ENCODE measurements at regions not wholly inside any gene's neighbourhood (a gene's known extent, or its start where the extent isn't known, plus 50 kb on each side); places are given as distances from the start of the nearest gene placed in this dataset.

- FAIRE-seq (no peak), DNase-seq (ENCODE audit: low read depth, low spot score) (no peak), ATAC-seq (no peak)
- Histone ChIP-seq H3K36me3 (ENCODE audit: control insufficient read depth in 2 of 2, insufficient read depth in 2 of 2, low read length in 1 of 2) (no peaks in the 10 kb centered on the region), H3K27ac (ENCODE audit: control insufficient read depth, insufficient read depth) (no peak overlapping the region), H3K4me1 (ENCODE audit: control insufficient read depth, insufficient read depth, low read length) (no peaks in the 10 kb centered on the region), H2AFZ (ENCODE audit: control insufficient read depth, low read depth, low read length) (no peak overlapping the region), H3K4me3 (no peak overlapping the region), H3K27me3 (replicated peaks in 1 of 2; ENCODE audit: control insufficient read depth in 2 of 2, insufficient read depth in 2 of 2, low read length in 1 of 2) (no peaks in the 10 kb centered on the region), H3K79me2 (ENCODE audit: control insufficient read depth, insufficient read depth, low read length) (no peaks in the 10 kb centered on the region), H3K9ac (ENCODE audit: control insufficient read depth, insufficient read depth, low read length) (no peak overlapping the region), H3K9me3 (replicated peaks; ENCODE audit: control insufficient read depth, insufficient read depth, low read length) (no peaks in the 10 kb centered on the region), H4K20me1 (ENCODE audit: control insufficient read depth, insufficient read depth) (no peaks in the 10 kb centered on the region), H3K4me2 (ENCODE audit: control insufficient read depth, insufficient read depth) (no peak overlapping the region)
- WGBS (ENCODE audit: insufficient coverage, insufficient replicate concordance, low lambda C conversion rate, missing lambda C conversion rate), result 30% methylated on average over 3 of the region's 3 CpGs
- ChIA-PET SMC1A (ENCODE audit: uncharacterized antibody, unreplicated experiment) (no interaction called here), RAD21 (ENCODE audit: unreplicated experiment) (no interaction called here), POLR2A (no interaction called here), CTCF (no interaction called here)
- in situ Hi-C loops (cut with MboI) (no loop called here), intact Hi-C loops (cut with micrococcal nuclease; ENCODE audit: unreplicated experiment) (no loop called here)
- no peak for TF ChIP-seq TBL1XR1 (IDR thresholded peaks at IDR 0.05; ENCODE audit: low read depth, low read length)
- TF ChIP-seq, protein P1, sequence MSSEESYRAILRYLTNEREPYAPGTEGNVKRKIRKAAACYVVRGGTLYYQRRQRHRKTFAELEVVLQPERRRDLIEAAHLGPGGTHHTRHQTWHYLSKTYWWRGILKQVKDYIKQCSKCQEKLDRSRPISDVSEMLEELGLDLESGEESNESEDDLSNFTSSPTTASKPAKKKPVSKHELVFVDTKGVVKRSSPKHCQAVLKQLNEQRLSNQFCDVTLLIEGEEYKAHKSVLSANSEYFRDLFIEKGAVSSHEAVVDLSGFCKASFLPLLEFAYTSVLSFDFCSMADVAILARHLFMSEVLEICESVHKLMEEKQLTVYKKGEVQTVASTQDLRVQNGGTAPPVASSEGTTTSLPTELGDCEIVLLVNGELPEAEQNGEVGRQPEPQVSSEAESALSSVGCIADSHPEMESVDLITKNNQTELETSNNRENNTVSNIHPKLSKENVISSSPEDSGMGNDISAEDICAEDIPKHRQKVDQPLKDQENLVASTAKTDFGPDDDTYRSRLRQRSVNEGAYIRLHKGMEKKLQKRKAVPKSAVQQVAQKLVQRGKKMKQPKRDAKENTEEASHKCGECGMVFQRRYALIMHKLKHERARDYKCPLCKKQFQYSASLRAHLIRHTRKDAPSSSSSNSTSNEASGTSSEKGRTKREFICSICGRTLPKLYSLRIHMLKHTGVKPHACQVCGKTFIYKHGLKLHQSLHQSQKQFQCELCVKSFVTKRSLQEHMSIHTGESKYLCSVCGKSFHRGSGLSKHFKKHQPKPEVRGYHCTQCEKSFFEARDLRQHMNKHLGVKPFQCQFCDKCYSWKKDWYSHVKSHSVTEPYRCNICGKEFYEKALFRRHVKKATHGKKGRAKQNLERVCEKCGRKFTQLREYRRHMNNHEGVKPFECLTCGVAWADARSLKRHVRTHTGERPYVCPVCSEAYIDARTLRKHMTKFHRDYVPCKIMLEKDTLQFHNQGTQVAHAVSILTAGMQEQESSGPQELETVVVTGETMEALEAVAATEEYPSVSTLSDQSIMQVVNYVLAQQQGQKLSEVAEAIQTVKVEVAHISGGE (CRISPR knock-in tag; IDR thresholded peaks at IDR 0.05), result no peak
- no peak for TF ChIP-seq ETV6 (conservative IDR thresholded peaks at IDR 0.05 in 1 of 2, IDR thresholded peaks at IDR 0.05 in 1 of 2; ENCODE audit: borderline replicate concordance in 1 of 2, low read depth in 1 of 2)
- no peak for TF ChIP-seq RBBP5 (conservative IDR thresholded peaks at IDR 0.05)
- TF ChIP-seq, protein P2, sequence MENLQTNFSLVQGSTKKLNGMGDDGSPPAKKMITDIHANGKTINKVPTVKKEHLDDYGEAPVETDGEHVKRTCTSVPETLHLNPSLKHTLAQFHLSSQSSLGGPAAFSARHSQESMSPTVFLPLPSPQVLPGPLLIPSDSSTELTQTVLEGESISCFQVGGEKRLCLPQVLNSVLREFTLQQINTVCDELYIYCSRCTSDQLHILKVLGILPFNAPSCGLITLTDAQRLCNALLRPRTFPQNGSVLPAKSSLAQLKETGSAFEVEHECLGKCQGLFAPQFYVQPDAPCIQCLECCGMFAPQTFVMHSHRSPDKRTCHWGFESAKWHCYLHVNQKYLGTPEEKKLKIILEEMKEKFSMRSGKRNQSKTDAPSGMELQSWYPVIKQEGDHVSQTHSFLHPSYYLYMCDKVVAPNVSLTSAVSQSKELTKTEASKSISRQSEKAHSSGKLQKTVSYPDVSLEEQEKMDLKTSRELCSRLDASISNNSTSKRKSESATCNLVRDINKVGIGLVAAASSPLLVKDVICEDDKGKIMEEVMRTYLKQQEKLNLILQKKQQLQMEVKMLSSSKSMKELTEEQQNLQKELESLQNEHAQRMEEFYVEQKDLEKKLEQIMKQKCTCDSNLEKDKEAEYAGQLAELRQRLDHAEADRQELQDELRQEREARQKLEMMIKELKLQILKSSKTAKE (IDR thresholded peaks at IDR 0.05; ENCODE audit: low read depth, poor library complexity, severe bottlenecking), result no peak
- TF ChIP-seq, protein P3, sequence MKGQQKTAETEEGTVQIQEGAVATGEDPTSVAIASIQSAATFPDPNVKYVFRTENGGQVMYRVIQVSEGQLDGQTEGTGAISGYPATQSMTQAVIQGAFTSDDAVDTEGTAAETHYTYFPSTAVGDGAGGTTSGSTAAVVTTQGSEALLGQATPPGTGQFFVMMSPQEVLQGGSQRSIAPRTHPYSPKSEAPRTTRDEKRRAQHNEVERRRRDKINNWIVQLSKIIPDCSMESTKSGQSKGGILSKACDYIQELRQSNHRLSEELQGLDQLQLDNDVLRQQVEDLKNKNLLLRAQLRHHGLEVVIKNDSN (IDR thresholded peaks at IDR 0.05; ENCODE audit: borderline replicate concordance, extremely low read length, insufficient read depth, low read depth, low read length), result no peak
- no TSS peak for BruUV-seq (replicated peaks)
Observed at GRCh38 chr18:29078273-29078672, 901.3 kb upstream of the CDH2 start.
